Fibroblast of mammary gland (primary cell): ENCODE measurements at regions not wholly inside any gene's neighbourhood (a gene's known extent, or its start where the extent isn't known, plus 50 kb on each side); places are given as distances from the start of the nearest gene placed in this dataset.

Source experiments
- DNase-seq: peaks from one replicate; pipeline ENCODE4 v3.0.0-alpha.2; 2010; ENCODE audit warnings: low read depth
- H3K4me3 ChIP-seq: 2 replicates; pipeline ENCODE4 v1.5.1; 2011; ENCODE audit warnings: low read depth, mild to moderate bottlenecking, low read length, moderate library complexity; ENCODE audit not compliant: control insufficient read depth
- TF ChIP-seq, protein P1 (sequence below): conservative IDR thresholded peaks from 2 replicates; pipeline ENCODE4 v1.5.1; 2011; ENCODE audit warnings: low read depth, low read length, inconsistent platforms; ENCODE audit not compliant: control insufficient read depth, insufficient read depth

DNA sequence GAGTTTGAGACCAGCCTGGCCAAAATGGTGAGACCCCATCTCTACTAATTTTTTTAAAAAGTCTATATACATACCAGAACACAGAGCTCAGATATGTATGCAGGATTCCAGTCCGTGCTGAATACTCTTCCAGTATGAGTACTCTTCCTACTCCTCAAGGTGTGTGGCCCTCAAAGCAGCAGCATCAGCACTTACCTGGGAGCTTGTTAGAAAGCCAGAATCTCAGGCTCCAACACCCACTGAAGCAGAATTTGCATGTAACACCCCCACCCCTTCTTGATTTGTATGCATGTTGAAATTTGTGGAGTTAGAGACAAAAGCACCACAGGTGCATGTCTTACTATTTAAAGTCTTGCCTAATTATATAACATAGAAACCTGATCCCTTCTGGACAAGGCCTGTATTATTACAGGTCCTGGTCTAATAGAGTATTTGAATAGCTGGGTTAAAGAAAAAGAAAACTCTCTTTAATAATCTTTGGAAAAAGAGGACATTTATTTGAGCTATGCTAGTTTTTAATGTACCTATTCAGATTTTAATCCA is 50.3 kb upstream of the NFE2L2 start:
- TF ChIP-seq, protein P1, sequence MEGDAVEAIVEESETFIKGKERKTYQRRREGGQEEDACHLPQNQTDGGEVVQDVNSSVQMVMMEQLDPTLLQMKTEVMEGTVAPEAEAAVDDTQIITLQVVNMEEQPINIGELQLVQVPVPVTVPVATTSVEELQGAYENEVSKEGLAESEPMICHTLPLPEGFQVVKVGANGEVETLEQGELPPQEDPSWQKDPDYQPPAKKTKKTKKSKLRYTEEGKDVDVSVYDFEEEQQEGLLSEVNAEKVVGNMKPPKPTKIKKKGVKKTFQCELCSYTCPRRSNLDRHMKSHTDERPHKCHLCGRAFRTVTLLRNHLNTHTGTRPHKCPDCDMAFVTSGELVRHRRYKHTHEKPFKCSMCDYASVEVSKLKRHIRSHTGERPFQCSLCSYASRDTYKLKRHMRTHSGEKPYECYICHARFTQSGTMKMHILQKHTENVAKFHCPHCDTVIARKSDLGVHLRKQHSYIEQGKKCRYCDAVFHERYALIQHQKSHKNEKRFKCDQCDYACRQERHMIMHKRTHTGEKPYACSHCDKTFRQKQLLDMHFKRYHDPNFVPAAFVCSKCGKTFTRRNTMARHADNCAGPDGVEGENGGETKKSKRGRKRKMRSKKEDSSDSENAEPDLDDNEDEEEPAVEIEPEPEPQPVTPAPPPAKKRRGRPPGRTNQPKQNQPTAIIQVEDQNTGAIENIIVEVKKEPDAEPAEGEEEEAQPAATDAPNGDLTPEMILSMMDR, result no peak
- DNase-seq, result no peak
- no peak overlapping the region for H3K4me3 ChIP-seq

GRCh38 chr2:177315364-177315763 is 50.8 kb upstream of the NFE2L2 start:
- TF ChIP-seq, protein P1, result no peak
- no peak overlapping the region for H3K4me3 ChIP-seq
- DNase-seq, result no peak

DNA sequence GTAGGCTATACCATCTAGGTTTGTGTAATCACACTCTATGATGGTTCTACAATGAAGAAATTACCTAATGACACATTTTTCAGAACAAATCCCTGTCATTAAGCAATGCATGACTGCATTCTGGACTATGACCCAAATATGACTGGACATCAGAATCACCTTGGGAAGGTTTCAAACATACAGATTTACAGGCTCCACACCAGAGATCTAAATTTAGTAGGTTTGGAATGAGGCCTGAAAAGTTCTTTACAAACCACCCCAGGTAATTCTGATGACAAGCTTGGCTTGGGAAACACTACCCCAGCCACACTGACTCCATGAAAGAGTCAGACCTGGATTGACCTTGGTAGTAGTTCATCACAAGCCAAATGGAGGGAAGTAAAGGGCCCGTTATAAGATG is 52.2 kb upstream of the NFE2L2 start:
- H3K4me3 ChIP-seq, result no peak overlapping the region
- TF ChIP-seq, protein P1, result no peak
- DNase-seq, result no peak

- H3K4me3 ChIP-seq, result no peak overlapping the region
- TF ChIP-seq, protein P1, result no peak
- DNase-seq, result no peak
Observed at GRCh38 chr2:177317443-177317842, 52.9 kb upstream of the NFE2L2 start.

GRCh38 chr2:177317857-177318256 is 53.3 kb upstream of the NFE2L2 start:
- no peak for DNase-seq
- H3K4me3 ChIP-seq, result no peak overlapping the region
- TF ChIP-seq, protein P1, result no peak

DNA sequence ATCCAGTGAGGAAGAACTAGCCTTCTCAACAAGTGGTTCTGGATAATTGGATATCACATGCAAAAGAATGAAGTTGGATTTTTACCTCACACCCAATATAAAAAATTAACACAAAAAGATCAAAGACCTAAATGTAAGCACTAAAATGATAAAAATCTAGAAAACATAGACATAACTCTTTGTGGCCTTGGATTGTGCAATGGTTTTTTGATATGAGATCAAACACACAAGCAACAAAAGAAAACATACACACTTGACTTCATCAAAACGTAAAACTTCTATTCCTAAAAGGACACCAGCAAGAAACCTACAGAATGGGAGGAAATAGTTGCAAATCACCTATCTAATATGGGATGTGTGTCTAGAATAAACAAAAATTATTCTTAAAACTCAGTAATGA is 54.1 kb upstream of the NFE2L2 start:
- TF ChIP-seq, protein P1, result no peak

DNA sequence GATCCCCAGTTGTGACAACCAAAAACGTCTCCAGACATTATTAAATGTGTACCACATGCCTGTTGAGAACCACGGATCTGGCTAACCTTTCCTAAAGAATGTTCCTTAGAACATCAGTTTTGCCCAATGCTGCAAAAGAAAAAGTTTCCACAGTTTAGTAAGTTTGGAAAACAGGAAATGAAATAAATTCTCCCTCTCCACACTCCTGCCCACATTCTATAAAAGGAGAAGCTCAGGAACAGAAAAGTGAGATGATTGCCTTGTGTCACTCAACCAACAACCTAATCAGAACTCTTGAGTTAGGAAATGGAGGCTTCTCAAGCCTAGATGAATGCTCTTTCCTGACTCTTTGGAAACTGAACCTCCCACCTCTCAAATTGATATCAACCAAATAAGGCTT is 56.1 kb upstream of the NFE2L2 start:
- no peak overlapping the region for H3K4me3 ChIP-seq
- TF ChIP-seq, protein P1, result no peak
- no peak for DNase-seq

More for the DNA sequence above, 54.1 kb upstream of the NFE2L2 start:
- H3K4me3 ChIP-seq, result no peak overlapping the region
- DNase-seq, result no peak
